ENCODE measurements at regions not wholly inside any gene's neighbourhood (a gene's known extent, or its start where the extent isn't known, plus 50 kb on each side); places are given as distances from the start of the nearest gene placed in this dataset.

- TF ChIP-seq ZNF462 (CRISPR knock-in tag; IDR thresholded peaks at IDR 0.05) (no peak), REST (IDR thresholded peaks at IDR 0.05; ENCODE audit: unreplicated experiment) (no peak), CTCF (conservative IDR thresholded peaks at IDR 0.05; ENCODE audit: low read depth in 2 of 2) (no peak)
These were observed 203.7 kb downstream of the ICOS start (continued) for GRCh38 chr2:204140246-204140645.

Measured in GM23338 (cell line).